ENCODE measurements at regions not wholly inside any gene's neighbourhood (a gene's known extent, or its start where the extent isn't known, plus 50 kb on each side); places are given as distances from the start of the nearest gene placed in this dataset.

- H3K27me3 Mint-ChIP-seq (ENCODE audit: insufficient read depth, unreplicated experiment): no peaks in the 10 kb centered on the region
- intact Hi-C loops (cut with micrococcal nuclease): loop anchor here (5.0 to 10.0 kb wide), 2 partner anchors 297 to 336 kb away; no protein-coding TSS in a partner anchor
- H3K4me1 Mint-ChIP-seq (ENCODE audit: insufficient read depth, unreplicated experiment): peaks cover 42% of the 10 kb centered on the region
- no peak for DNase-seq (ENCODE audit: unreplicated experiment)
- no TSS peak for BruUV-seq (replicated peaks)
- H3K4me3 Mint-ChIP-seq (ENCODE audit: unreplicated experiment): no peak overlapping the region
- H3K36me3 Mint-ChIP-seq (ENCODE audit: insufficient read depth, unreplicated experiment): no peaks in the 10 kb centered on the region
- POLR2A ChIA-PET: interaction anchor here (1.1 to 2.6 kb wide), 3 partner anchors 12 to 201 kb away, joined by 3 to 16 read pairs (median 4); no protein-coding TSS in a partner anchor
- TF ChIP-seq CTCF (IDR thresholded peaks at IDR 0.05; ENCODE audit: unreplicated experiment): no peak
- CTCF ChIA-PET: interaction anchor here (0.6 to 1.5 kb wide), 2 partner anchors 41 to 168 kb away, joined by 3 to 5 read pairs; no protein-coding TSS in a partner anchor
- no peak overlapping the region for H3K27ac Mint-ChIP-seq (ENCODE audit: low read depth, unreplicated experiment)
- no peaks in the 10 kb centered on the region for H3K9me3 Mint-ChIP-seq (ENCODE audit: unreplicated experiment)
Measured at GRCh38 chr7:46751471-46751870, 830.4 kb upstream of the IGFBP3 start.

GRCh38 chr7:46750321-46750865 is 829.3 kb upstream of the IGFBP3 start:
- Mint-ChIP-seq H3K36me3 (ENCODE audit: insufficient read depth, unreplicated experiment) (no peaks in the 10 kb centered on the region), H3K4me1 (ENCODE audit: insufficient read depth, unreplicated experiment) (peaks cover 42% of the 10 kb centered on the region), H3K27ac (ENCODE audit: low read depth, unreplicated experiment) (no peak overlapping the region), H3K4me3 (ENCODE audit: unreplicated experiment) (no peak overlapping the region), H3K9me3 (ENCODE audit: unreplicated experiment) (no peaks in the 10 kb centered on the region), H3K27me3 (ENCODE audit: insufficient read depth, unreplicated experiment) (no peaks in the 10 kb centered on the region)
- intact Hi-C loops (cut with micrococcal nuclease): loop anchor here (5.0 to 10.0 kb wide), 2 partner anchors 296 to 337 kb away; no protein-coding TSS in a partner anchor
- POLR2A ChIA-PET: no interaction called here
- DNase-seq (ENCODE audit: unreplicated experiment): no peak
- no TSS peak for BruUV-seq (replicated peaks)
- CTCF ChIA-PET: interaction anchor here (0.6 to 1.5 kb wide), 2 partner anchors 20 to 40 kb away, joined by 3 to 5 read pairs; no protein-coding TSS in a partner anchor
- TF ChIP-seq CTCF (IDR thresholded peaks at IDR 0.05; ENCODE audit: unreplicated experiment): no peak

- TF ChIP-seq CTCF (IDR thresholded peaks at IDR 0.05; ENCODE audit: unreplicated experiment): no peak
- DNase-seq (ENCODE audit: unreplicated experiment): no peak
- Mint-ChIP-seq H3K9me3 (ENCODE audit: unreplicated experiment) (no peaks in the 10 kb centered on the region), H3K27ac (ENCODE audit: low read depth, unreplicated experiment) (no peak overlapping the region), H3K4me1 (ENCODE audit: insufficient read depth, unreplicated experiment) (peaks cover 23% of the 10 kb centered on the region), H3K27me3 (ENCODE audit: insufficient read depth, unreplicated experiment) (no peaks in the 10 kb centered on the region), H3K4me3 (ENCODE audit: unreplicated experiment) (no peak overlapping the region), H3K36me3 (ENCODE audit: insufficient read depth, unreplicated experiment) (no peaks in the 10 kb centered on the region)
- ChIA-PET POLR2A (no interaction called here), CTCF (interaction anchor here (1.0 kb wide), 1 partner anchor 9 kb away, joined by 3 read pairs; no protein-coding TSS in a partner anchor)
- intact Hi-C loops (cut with micrococcal nuclease): no loop called here
- BruUV-seq (replicated peaks): no TSS peak
Measured at GRCh38 chr7:46747869-46748576, 827.0 kb upstream of the IGFBP3 start.
